HepG2 (cell line): ENCODE measurements at regions not wholly inside any gene's neighbourhood (a gene's known extent, or its start where the extent isn't known, plus 50 kb on each side); places are given as distances from the start of the nearest gene placed in this dataset.

ENCODE experiments used
- ATAC-seq: fragments of 200-7000 bp; cut with Tn5 transposase; 3 replicates; pipeline ENCODE4 v1.9.1; 2020; ENCODE audit warnings: mild to moderate bottlenecking, moderate library complexity
- BruUV-seq: library from RNA; stranded (reverse); fragments of 400-500 nt; replicated peaks from 2 replicates; lab custom pipeline; 2021; lab: Mats Ljungman, UMichigan
- CTCF ChIA-PET: fragments of 300-600 bp; formaldehyde crosslinking; extraction: SDS; loops from one replicate; lab custom pipeline; 2021; ENCODE audit warnings: low total read pairs, inconsistent platforms, low intra/inter-chr PET ratio; lab: Yijun Ruan, JAX
- POLR2A ChIA-PET: fragments of 350-600 bp; sonication (Branson Sonifier 250); formaldehyde crosslinking; loops from one replicate; lab custom pipeline; 2020; ENCODE audit warnings: antibody characterized with exemption, inconsistent platforms; lab: Yijun Ruan, JAX
- DNase-seq: peaks from one replicate; pipeline ENCODE4 v3.0.0-alpha.2; 2015; ENCODE audit warnings: low spot score
- FAIRE-seq: peaks from 3 replicates; lab custom pipeline; 2011; peaks lifted over from hg19 to GRCh38; lab: Jason Lieb, UNC
- H2AFZ ChIP-seq: one replicate; pipeline ENCODE4 v1.6.1; 2011; ENCODE audit warnings: low read length, inconsistent platforms
- H3K27ac ChIP-seq: fragments of 300-600 bp; 3 replicates; pipeline ENCODE4 v1.8.0; 2011; ENCODE audit warnings: mixed run types, mild to moderate bottlenecking, mixed read lengths, low read length, inconsistent platforms; ENCODE audit not compliant: insufficient read depth; ENCODE audit errors: extremely low read length
- H3K27me3 ChIP-seq, 2 experiments: fragments of 200-600 bp in 1 of 2; 2 replicates in 1 of 2; 3 replicates in 1 of 2; pipeline versions ENCODE4 v1.6.0 to v1.8.0; 2011; ENCODE audit warnings: low read length in 2 of 2, mild to moderate bottlenecking in 2 of 2, moderate library complexity in 2 of 2, inconsistent platforms in 1 of 2; ENCODE audit not compliant: insufficient read depth in 2 of 2, control insufficient read depth in 1 of 2
- H3K36me3 ChIP-seq, 2 experiments: fragments of 200-600 bp in 1 of 2; replicated peaks in 1 of 2; 2 replicates in 1 of 2; 3 replicates in 1 of 2; pipeline versions ENCODE4 v1.5.1 to v1.8.0; 2011; ENCODE audit warnings: low read length in 2 of 2, inconsistent platforms in 1 of 2; ENCODE audit not compliant: insufficient read depth in 2 of 2, control insufficient read depth in 1 of 2
- H3K4me1 ChIP-seq: 2 replicates; pipeline ENCODE4 v1.5.1; 2012; ENCODE audit warnings: low read length, inconsistent platforms; ENCODE audit not compliant: insufficient read depth
- H3K4me2 ChIP-seq: 2 replicates; pipeline ENCODE4 v1.6.0; 2011; ENCODE audit warnings: low read depth, low read length, inconsistent platforms
- H3K4me3 ChIP-seq, 3 experiments: fragments of 200-600 bp in 1 of 3; sonication (generic), shearing (Covaris generic) in 1 of 3; replicated peaks in 1 of 3; 2 replicates each; pipeline ENCODE4 v1.5.1; 2011 to 2016; ENCODE audit warnings: low read length in 3 of 3, inconsistent platforms in 2 of 3, low read depth in 2 of 3, mild to moderate bottlenecking in 2 of 3, control low read depth in 1 of 3, mixed read lengths in 1 of 3; ENCODE audit not compliant: insufficient read depth in 1 of 3
- H3K79me2 ChIP-seq: one replicate; pipeline ENCODE4 v1.6.1; 2011; ENCODE audit warnings: low read length, inconsistent platforms; ENCODE audit not compliant: insufficient read depth
- H3K9ac ChIP-seq: 2 replicates; pipeline ENCODE4 v1.6.0; 2011; ENCODE audit warnings: mild to moderate bottlenecking, low read depth, low read length, inconsistent platforms; ENCODE audit not compliant: insufficient read depth
- H3K9me3 ChIP-seq: 2 replicates; pipeline ENCODE4 v1.5.1; 2012; ENCODE audit warnings: mild to moderate bottlenecking, low read length
- H4K20me1 ChIP-seq: 2 replicates; pipeline ENCODE4 v1.6.0; 2011; ENCODE audit warnings: inconsistent platforms, mild to moderate bottlenecking, low read length, moderate library complexity; ENCODE audit not compliant: insufficient read depth
- ARNT2 ChIP-seq: sonication (generic); formaldehyde crosslinking; IDR thresholded peaks from 2 replicates; pipeline ENCODE4 v1.8.0; 2022; ENCODE audit warnings: mild to moderate bottlenecking, low read depth, missing genetic modification reagents, moderate library complexity
- HDAC1 ChIP-seq: sonication (generic); formaldehyde crosslinking; IDR thresholded peaks from 2 replicates; pipeline ENCODE4 v1.5.1; 2020; ENCODE audit warnings: mild to moderate bottlenecking, missing genetic modification reagents
- MAFK ChIP-seq, 2 experiments: IDR thresholded peaks in 1 of 2; conservative IDR thresholded peaks in 1 of 2; 2 replicates each; pipeline ENCODE4 v1.6.1; 2011; ENCODE audit warnings: improper control_type of control experiment in 2 of 2, low read length in 2 of 2
- MTF2 ChIP-seq: sonication (generic); formaldehyde crosslinking; IDR thresholded peaks from 2 replicates; pipeline ENCODE4 v1.5.0; 2020; ENCODE audit warnings: missing genetic modification reagents, borderline replicate concordance
- NFE2L2 ChIP-seq: fragments of 150-350 bp; IDR thresholded peaks from 2 replicates; pipeline ENCODE4 v1.6.1; 2014; ENCODE audit warnings: low read length
- NR1H2 ChIP-seq: sonication (generic); formaldehyde crosslinking; IDR thresholded peaks from 2 replicates; pipeline ENCODE4 v1.8.1; 2022; ENCODE audit warnings: low read depth, missing genetic modification reagents, borderline replicate concordance
- SRSF9 ChIP-seq: fragments of 200-400 bp; formaldehyde crosslinking; IDR thresholded peaks from 2 replicates; pipeline ENCODE4 v1.6.1; 2018; ENCODE audit warnings: borderline replicate concordance, mild to moderate bottlenecking, low read depth, low read length; ENCODE audit not compliant: insufficient read depth, poor library complexity, severe bottlenecking
- TAF1 ChIP-seq: sonication (generic); formaldehyde crosslinking; IDR thresholded peaks from 2 replicates; pipeline ENCODE4 v1.4.0; 2020; ENCODE audit warnings: missing genetic modification reagents
- TEAD2 ChIP-seq: sonication (generic); formaldehyde crosslinking; IDR thresholded peaks from 2 replicates; pipeline ENCODE4 v1.9.0; 2021; ENCODE audit warnings: missing genetic modification reagents
- ZFP36L2 ChIP-seq: sonication (generic); formaldehyde crosslinking; IDR thresholded peaks from 2 replicates; pipeline ENCODE4 v1.4.0; 2020; ENCODE audit warnings: missing genetic modification reagents
- ZKSCAN1 ChIP-seq: fragments of 150-350 bp; IDR thresholded peaks from 2 replicates; pipeline ENCODE4 v1.6.1; 2014; ENCODE audit warnings: low read length
- ZNF138 ChIP-seq: sonication (generic); formaldehyde crosslinking; IDR thresholded peaks from 2 replicates; pipeline ENCODE4 v1.5.0; 2020; ENCODE audit warnings: mild to moderate bottlenecking, low read depth, missing genetic modification reagents
- ZNF24 ChIP-seq: fragments of 450-650 bp; IDR thresholded peaks from 2 replicates; pipeline ENCODE4 v1.6.1; 2017; ENCODE audit warnings: antibody characterized with exemption, mild to moderate bottlenecking
- ZNF382 ChIP-seq: sonication (generic); formaldehyde crosslinking; IDR thresholded peaks from 2 replicates; pipeline ENCODE4 v1.5.0; 2020; ENCODE audit warnings: missing genetic modification reagents, mild to moderate bottlenecking, borderline replicate concordance
- ZNF513 ChIP-seq: sonication (generic); formaldehyde crosslinking; conservative IDR thresholded peaks from 2 replicates; pipeline ENCODE4 v1.5.0; 2020; ENCODE audit warnings: missing genetic modification reagents
- ZNF549 ChIP-seq: sonication (generic); formaldehyde crosslinking; IDR thresholded peaks from 2 replicates; pipeline ENCODE4 v1.5.0; 2020; ENCODE audit warnings: missing genetic modification reagents
- WGBS: methylation state at CpG from one replicate; pipeline ENCODE4 v1.1.6; 2017; ENCODE audit warnings: low lambda C conversion rate; 5-methylcytosine and 5-hydroxymethylcytosine counted together
- in situ Hi-C: cut with HindIII; loops from 2 replicates; pipeline ENCODE4 v1.10.0; 2017; ENCODE audit warnings: low pct_unique_long_range_greater_than_20kb; ENCODE audit not compliant: extremely low pct_ligation_motif_present
- intact Hi-C: fragments of 100-400 bp; cut with micrococcal nuclease; formaldehyde crosslinking; loops from one replicate; pipeline ENCODE4 v1.10.0; 2022; ENCODE audit not compliant: unreplicated experiment

- Histone ChIP-seq H3K4me2 (no peak overlapping the region), H2AFZ (no peak overlapping the region), H4K20me1 (no peaks in the 10 kb centered on the region), H3K27ac (no peak overlapping the region), H3K36me3 (no peaks in the 10 kb centered on the region), H3K9me3 (peaks cover 85% of the 10 kb centered on the region), H3K9ac (no peak overlapping the region)
- BruUV-seq, result no TSS peak
- intact Hi-C loops, result no loop called here
- CTCF ChIA-PET, result no interaction called here
- POLR2A ChIA-PET, result no interaction called here
- WGBS, result 18% methylated on average over 6 of the region's 6 CpGs
- no peak for FAIRE-seq
- DNase-seq, result no peak
- TF ChIP-seq ZNF24 (no peak), MAFK (conservative IDR thresholded peaks at IDR 0.05 in 1 of 2, IDR thresholded peaks at IDR 0.05 in 1 of 2; ENCODE audit: low read length in 2 of 2) (no peak), ZNF549 (CRISPR knock-in tag) (no peak)
- TF ChIP-seq, all 625 proteins: peak for 0
- no peaks in the 10 kb centered on the region for H3K27me3 ChIP-seq
- no peaks in the 10 kb centered on the region for H3K4me1 ChIP-seq
- H3K4me3 ChIP-seq, result no peak overlapping the region
- ATAC-seq, result no peak
- H3K79me2 ChIP-seq, result no peaks in the 10 kb centered on the region
- in situ Hi-C loops, result no loop called here
Observed at GRCh38 chr7:146057958-146058357, 58.6 kb upstream of the CNTNAP2 start.

- Histone ChIP-seq H3K36me3 (no peaks in the 10 kb centered on the region), H3K27me3 (no peaks in the 10 kb centered on the region), H4K20me1 (no peaks in the 10 kb centered on the region)
- no TSS peak for BruUV-seq
- intact Hi-C loops, result no loop called here
- FAIRE-seq, result no peak
- TF ChIP-seq ZNF513 (no peak), NR1H2 (no peak), ZNF382 (no peak), ZNF138 (no peak), TAF1 (no peak), MTF2 (CRISPR knock-in tag) (no peak), ARNT2 (no peak), SRSF9 (no peak), NFE2L2 (no peak), ZKSCAN1 (no peak), HDAC1 (CRISPR knock-in tag) (no peak), TEAD2 (CRISPR knock-in tag) (no peak), ZFP36L2 (no peak)
- TF ChIP-seq, all 625 proteins: peak for 0
- no peak for DNase-seq
- Histone ChIP-seq H3K4me3 (no peak overlapping the region), H3K4me1 (no peaks in the 10 kb centered on the region), H3K27ac (no peak overlapping the region), H3K9ac (no peak overlapping the region), H2AFZ (no peak overlapping the region), H3K79me2 (no peaks in the 10 kb centered on the region), H3K4me2 (no peak overlapping the region), H3K9me3 (peaks cover 84% of the 10 kb centered on the region)
- in situ Hi-C loops, result no loop called here
- no peak for ATAC-seq
- CTCF ChIA-PET, result no interaction called here
- POLR2A ChIA-PET, result no interaction called here
- 2% methylated on average over 2 of the region's 2 CpGs for WGBS
Observed at GRCh38 chr7:146054909-146055308, 61.7 kb upstream of the CNTNAP2 start.
